ENCODE measurements at regions not wholly inside any gene's neighbourhood (a gene's known extent, or its start where the extent isn't known, plus 50 kb on each side); places are given as distances from the start of the nearest gene placed in this dataset.

- Mint-ChIP-seq H3K9me3 (no peaks in the 10 kb centered on the region), H3K4me3 (no peak overlapping the region), H3K27me3 (no peaks in the 10 kb centered on the region), H3K36me3 (ENCODE audit: low read depth) (no peaks in the 10 kb centered on the region), H3K27ac (no peak overlapping the region), H3K4me1 (no peaks in the 10 kb centered on the region)
- ATAC-seq (ENCODE audit: low read depth) (no peak), DNase-seq (no peak)
- intact Hi-C loops (cut with micrococcal nuclease): no loop called here
- ChIA-PET CTCF (no interaction called here), POLR2A (no interaction called here)
- TF ChIP-seq CTCF (IDR thresholded peaks at IDR 0.05): no peak
These were observed 63.3 kb upstream of the ZC3H11B start for GRCh38 chr1:219676012-219676765.

- DNase-seq (no peak), ATAC-seq (ENCODE audit: low read depth) (no peak)
- no peaks in the 10 kb centered on the region for H3K9me3 Mint-ChIP-seq
- ChIA-PET CTCF (no interaction called here), POLR2A (no interaction called here)
- no peaks in the 10 kb centered on the region for H3K27me3 Mint-ChIP-seq
- intact Hi-C loops (cut with micrococcal nuclease): no loop called here
- no peaks in the 10 kb centered on the region for H3K4me1 Mint-ChIP-seq
- TF ChIP-seq CTCF (IDR thresholded peaks at IDR 0.05): no peak
- H3K4me3 Mint-ChIP-seq: no peak overlapping the region
- no peak overlapping the region for H3K27ac Mint-ChIP-seq
- H3K36me3 Mint-ChIP-seq (ENCODE audit: low read depth): no peaks in the 10 kb centered on the region
These were observed 57.7 kb upstream of the ZC3H11B start for GRCh38 chr1:219670426-219671149.

GRCh38 chr1:219669556-219669955 lies 56.7 kb upstream of the ZC3H11B start:
- no peaks in the 10 kb centered on the region for H3K36me3 Mint-ChIP-seq (ENCODE audit: low read depth)
- H3K27ac Mint-ChIP-seq: no peak overlapping the region
- ChIA-PET CTCF (no interaction called here), POLR2A (no interaction called here)
- H3K9me3 Mint-ChIP-seq: no peaks in the 10 kb centered on the region
- ATAC-seq (ENCODE audit: low read depth): no peak
- no peak for TF ChIP-seq CTCF (IDR thresholded peaks at IDR 0.05)
- H3K27me3 Mint-ChIP-seq: no peaks in the 10 kb centered on the region
- intact Hi-C loops (cut with micrococcal nuclease): no loop called here
- H3K4me1 Mint-ChIP-seq: no peaks in the 10 kb centered on the region
- DNase-seq: no peak
- H3K4me3 Mint-ChIP-seq: no peak overlapping the region

DNA sequence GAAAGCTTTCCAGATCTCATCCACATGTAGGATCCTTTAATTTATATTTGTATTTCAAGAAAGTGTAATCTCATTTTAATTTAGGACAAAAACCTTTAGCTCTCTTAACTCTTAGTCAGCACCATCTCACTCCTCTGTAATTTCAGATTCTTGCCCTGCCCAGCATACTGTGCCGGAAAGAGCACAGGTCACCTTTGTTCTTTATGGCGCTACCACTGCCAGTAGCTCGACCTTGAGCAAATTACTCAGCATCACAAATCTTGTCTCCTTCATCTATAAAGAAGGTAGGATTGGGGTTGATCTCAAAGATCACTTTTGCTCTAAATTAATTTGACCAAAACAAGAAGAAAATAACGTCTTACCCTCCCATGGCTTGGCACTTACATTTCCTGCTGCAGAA lies 56.1 kb upstream of the ZC3H11B start:
- DNase-seq (no peak), ATAC-seq (ENCODE audit: low read depth) (no peak)
- intact Hi-C loops (cut with micrococcal nuclease): no loop called here
- H3K36me3 Mint-ChIP-seq (ENCODE audit: low read depth): no peaks in the 10 kb centered on the region
- ChIA-PET CTCF (no interaction called here), POLR2A (no interaction called here)
- no peak overlapping the region for H3K4me3 Mint-ChIP-seq
- no peak for TF ChIP-seq CTCF (IDR thresholded peaks at IDR 0.05)
- H3K27ac Mint-ChIP-seq: no peak overlapping the region
- H3K27me3 Mint-ChIP-seq: no peaks in the 10 kb centered on the region
- H3K9me3 Mint-ChIP-seq: no peaks in the 10 kb centered on the region
- H3K4me1 Mint-ChIP-seq: no peaks in the 10 kb centered on the region

DNA sequence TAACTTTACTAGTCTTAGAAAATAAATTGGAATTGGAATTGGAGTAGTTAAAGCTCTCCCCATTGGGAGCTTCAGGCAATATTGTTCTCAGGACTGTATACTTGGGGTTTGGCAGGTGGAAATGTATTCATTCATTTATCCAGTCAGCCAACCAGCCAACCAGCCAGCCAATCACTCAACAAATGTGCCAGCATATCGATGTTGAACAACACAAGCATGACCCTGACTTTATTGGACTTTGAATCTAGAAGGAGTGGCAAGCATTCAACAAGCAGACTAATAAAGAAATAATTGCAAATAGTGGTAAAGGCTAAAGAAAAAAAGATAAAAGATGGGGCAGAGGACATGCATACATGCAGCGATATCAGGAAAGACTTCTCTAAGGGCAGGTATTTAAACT lies 55.5 kb upstream of the ZC3H11B start:
- Mint-ChIP-seq H3K27ac (no peak overlapping the region), H3K36me3 (ENCODE audit: low read depth) (no peaks in the 10 kb centered on the region), H3K27me3 (no peaks in the 10 kb centered on the region), H3K4me3 (no peak overlapping the region), H3K9me3 (no peaks in the 10 kb centered on the region), H3K4me1 (no peaks in the 10 kb centered on the region)
- ChIA-PET CTCF (no interaction called here), POLR2A (no interaction called here)
- TF ChIP-seq CTCF (IDR thresholded peaks at IDR 0.05): no peak
- DNase-seq: no peak
- intact Hi-C loops (cut with micrococcal nuclease): no loop called here
- no peak for ATAC-seq (ENCODE audit: low read depth)
